Prostate gland (tissue), 2 donors: ENCODE measurements at regions not wholly inside any gene's neighbourhood (a gene's known extent, or its start where the extent isn't known, plus 50 kb on each side); places are given as distances from the start of the nearest gene placed in this dataset.

Experiments
- DNase-seq: peaks from one replicate; pipeline ENCODE4 v3.0.0-alpha.2; 2019; ENCODE audit warnings: low spot score
- H3K27ac ChIP-seq, 2 donors: fragments of 200-600 bp; sonication (generic); 2 replicates each; pipeline ENCODE4 v1.5.1; 2017 to 2019
- H3K27me3 ChIP-seq: fragments of 200-600 bp; sonication (generic); replicated peaks from 2 replicates; pipeline ENCODE4 v1.5.1; 2019; ENCODE audit not compliant: insufficient read depth
- H3K36me3 ChIP-seq, 2 donors: fragments of 200-600 bp; sonication (generic); 1 replicate in 1 of 2; 2 replicates in 1 of 2; pipeline versions ENCODE4 v1.5.1 to v1.8.1; 2017 to 2019
- H3K4me1 ChIP-seq: fragments of 200-600 bp; sonication (generic); replicated peaks from 2 replicates; pipeline ENCODE4 v1.5.1; 2019
- H3K4me3 ChIP-seq, 2 donors: fragments of 200-600 bp; sonication (generic); 2 replicates each; pipeline ENCODE4 v1.5.1; 2017 to 2019
- H3K9me3 ChIP-seq: fragments of 200-600 bp; sonication (generic); 2 replicates; pipeline ENCODE4 v1.5.1; 2017
- POLR2A ChIP-seq: fragments of 450-650 bp; IDR thresholded peaks from one replicate; pipeline ENCODE4 v1.6.1; 2016; ENCODE audit warnings: antibody characterized with exemption, mild to moderate bottlenecking
- POLR2AphosphoS5 ChIP-seq: sonication (generic); formaldehyde crosslinking; IDR thresholded peaks from one replicate; pipeline ENCODE4 v1.6.1; 2017; ENCODE audit warnings: antibody characterized with exemption
- WGBS: methylation state at CpG from one replicate; pipeline ENCODE4 v1.1.5; 2018; 5-methylcytosine and 5-hydroxymethylcytosine counted together
- intact Hi-C: fragments of 100-400 bp; cut with DNase I; formaldehyde crosslinking; loops from one replicate; pipeline ENCODE4 v1.14.2; 2022
- TF ChIP-seq, protein P1 (sequence below), 4 experiments: fragments of 200-600 bp in 2 of 4; fragments of 450-650 bp in 2 of 4; sonication (generic) in 2 of 4; IDR thresholded peaks; 1 replicate in 3 of 4; 2 replicates in 1 of 4; pipeline ENCODE4 v1.5.1; 2016 to 2019; ENCODE audit warnings: antibody characterized with exemption in 4 of 4, mild to moderate bottlenecking in 2 of 4, moderate library complexity in 2 of 4

DNA sequence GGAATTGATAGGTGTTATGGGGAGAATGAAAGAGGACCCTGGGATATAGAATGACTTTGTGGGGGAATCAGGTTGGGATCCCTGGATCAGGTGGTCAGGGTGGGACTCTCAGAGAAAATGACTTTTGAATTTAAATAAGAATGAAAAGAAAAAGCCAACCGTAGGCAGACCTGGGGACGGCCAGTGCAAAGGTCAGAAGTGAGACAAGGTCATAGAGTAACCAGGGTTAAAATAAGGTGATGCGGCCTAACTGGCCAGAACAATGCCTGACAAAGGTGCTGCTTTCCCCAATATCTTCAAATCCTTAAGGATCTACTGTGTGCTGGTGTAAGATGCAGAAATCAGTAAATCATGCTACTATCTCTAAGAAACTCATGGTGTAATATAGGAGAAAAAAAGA is 238.4 kb upstream of the JUN start:
- TF ChIP-seq POLR2AphosphoS5 = no peak
- TF ChIP-seq POLR2A = no peak
- TF ChIP-seq, protein P1, sequence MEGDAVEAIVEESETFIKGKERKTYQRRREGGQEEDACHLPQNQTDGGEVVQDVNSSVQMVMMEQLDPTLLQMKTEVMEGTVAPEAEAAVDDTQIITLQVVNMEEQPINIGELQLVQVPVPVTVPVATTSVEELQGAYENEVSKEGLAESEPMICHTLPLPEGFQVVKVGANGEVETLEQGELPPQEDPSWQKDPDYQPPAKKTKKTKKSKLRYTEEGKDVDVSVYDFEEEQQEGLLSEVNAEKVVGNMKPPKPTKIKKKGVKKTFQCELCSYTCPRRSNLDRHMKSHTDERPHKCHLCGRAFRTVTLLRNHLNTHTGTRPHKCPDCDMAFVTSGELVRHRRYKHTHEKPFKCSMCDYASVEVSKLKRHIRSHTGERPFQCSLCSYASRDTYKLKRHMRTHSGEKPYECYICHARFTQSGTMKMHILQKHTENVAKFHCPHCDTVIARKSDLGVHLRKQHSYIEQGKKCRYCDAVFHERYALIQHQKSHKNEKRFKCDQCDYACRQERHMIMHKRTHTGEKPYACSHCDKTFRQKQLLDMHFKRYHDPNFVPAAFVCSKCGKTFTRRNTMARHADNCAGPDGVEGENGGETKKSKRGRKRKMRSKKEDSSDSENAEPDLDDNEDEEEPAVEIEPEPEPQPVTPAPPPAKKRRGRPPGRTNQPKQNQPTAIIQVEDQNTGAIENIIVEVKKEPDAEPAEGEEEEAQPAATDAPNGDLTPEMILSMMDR (IDR thresholded peaks at IDR 0.05) = no peak
- Histone ChIP-seq H3K4me1 (no peaks in the 10 kb centered on the region), H3K36me3 (no peaks in the 10 kb centered on the region), H3K27ac (no peak overlapping the region), H3K9me3 (no peaks in the 10 kb centered on the region), H3K4me3 (no peak overlapping the region), H3K27me3 (no peaks in the 10 kb centered on the region)
- DNase-seq = no peak
- intact Hi-C loops = no loop called here
- WGBS = 95% methylated on average over 3 of the region's 3 CpGs

DNA sequence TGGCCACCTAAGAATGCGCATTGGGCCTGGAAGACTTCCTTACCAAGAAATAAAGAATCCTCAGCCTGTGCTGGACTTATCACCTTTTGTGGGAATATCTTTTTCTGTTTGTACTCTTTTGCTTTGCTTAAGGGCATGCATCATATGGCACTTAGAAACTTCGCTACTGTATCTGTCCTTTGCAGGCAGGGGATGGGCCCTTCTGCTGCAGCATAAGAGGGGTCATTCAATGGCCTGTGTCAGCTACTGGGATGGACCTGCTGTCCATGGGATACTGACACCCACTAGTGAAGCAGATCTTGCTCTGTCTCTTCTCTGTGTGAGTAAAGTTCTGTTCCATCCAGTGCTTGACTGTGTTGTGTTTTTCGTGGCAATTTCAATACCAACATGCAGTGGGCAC is 239.0 kb upstream of the JUN start:
- DNase-seq = no peak
- H3K36me3 ChIP-seq = no peaks in the 10 kb centered on the region
- intact Hi-C loops = no loop called here
- H3K9me3 ChIP-seq = no peaks in the 10 kb centered on the region
- H3K27me3 ChIP-seq = no peaks in the 10 kb centered on the region
- 93% methylated on average over 3 of the region's 3 CpGs for WGBS
- no peak overlapping the region for H3K27ac ChIP-seq
- TF ChIP-seq POLR2A = no peak
- no peak for TF ChIP-seq POLR2AphosphoS5
- TF ChIP-seq, protein P1 (IDR thresholded peaks at IDR 0.05) = no peak
- H3K4me1 ChIP-seq = no peaks in the 10 kb centered on the region
- no peak overlapping the region for H3K4me3 ChIP-seq

DNA sequence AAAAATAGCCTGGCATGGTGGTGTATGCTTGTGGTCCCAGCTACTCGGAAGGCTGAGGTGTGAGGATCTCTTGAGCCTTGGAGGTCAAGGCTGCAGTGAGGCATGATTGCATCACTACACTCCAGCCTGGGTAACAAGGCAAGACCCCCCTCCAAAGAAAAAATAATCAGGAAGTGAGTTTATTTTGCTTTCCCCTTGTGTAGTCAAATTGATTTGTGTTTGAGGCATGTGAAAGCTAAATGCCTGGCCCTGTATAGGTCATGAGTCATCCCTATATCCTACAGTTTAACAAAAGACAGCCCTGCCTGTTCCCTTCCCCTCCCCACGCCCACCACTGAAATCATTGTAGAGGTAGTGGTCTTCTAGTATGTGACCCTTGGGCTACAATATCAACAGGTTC is 241.4 kb upstream of the JUN start:
- no peaks in the 10 kb centered on the region for H3K4me1 ChIP-seq
- H3K4me3 ChIP-seq = no peak overlapping the region
- H3K27ac ChIP-seq = no peak overlapping the region
- no peaks in the 10 kb centered on the region for H3K36me3 ChIP-seq
- intact Hi-C loops = no loop called here
- TF ChIP-seq POLR2AphosphoS5 = no peak
- no peak for TF ChIP-seq POLR2A
- TF ChIP-seq, protein P1 (IDR thresholded peaks at IDR 0.05) = no peak
- no peaks in the 10 kb centered on the region for H3K27me3 ChIP-seq
- no peaks in the 10 kb centered on the region for H3K9me3 ChIP-seq
- no peak for DNase-seq
- WGBS = 89% methylated on average over 2 of the region's 2 CpGs

GRCh38 chr1:59025898-59026426 is 242.1 kb upstream of the JUN start:
- H3K27ac ChIP-seq = no peak overlapping the region
- TF ChIP-seq POLR2A = no peak
- TF ChIP-seq POLR2AphosphoS5 = no peak
- TF ChIP-seq, protein P1 (IDR thresholded peaks at IDR 0.05) = no peak
- H3K9me3 ChIP-seq = no peaks in the 10 kb centered on the region
- H3K4me3 ChIP-seq = no peak overlapping the region
- no peak for DNase-seq
- intact Hi-C loops = no loop called here
- no peaks in the 10 kb centered on the region for H3K27me3 ChIP-seq
- H3K36me3 ChIP-seq = no peaks in the 10 kb centered on the region
- no peaks in the 10 kb centered on the region for H3K4me1 ChIP-seq
- WGBS = 89% methylated on average over 4 of the region's 4 CpGs

GRCh38 chr1:59026472-59026948 is 242.7 kb upstream of the JUN start:
- WGBS = 85% methylated on average over 6 of the region's 6 CpGs
- no peaks in the 10 kb centered on the region for H3K9me3 ChIP-seq
- no peak for DNase-seq
- H3K4me3 ChIP-seq = no peak overlapping the region
- H3K27ac ChIP-seq = no peak overlapping the region
- no peaks in the 10 kb centered on the region for H3K27me3 ChIP-seq
- intact Hi-C loops = no loop called here
- TF ChIP-seq POLR2A (no peak), POLR2AphosphoS5 (no peak)
- TF ChIP-seq, protein P1 (IDR thresholded peaks at IDR 0.05) = no peak
- H3K4me1 ChIP-seq = no peaks in the 10 kb centered on the region
- H3K36me3 ChIP-seq = no peaks in the 10 kb centered on the region
